ENCODE measurements at regions not wholly inside any gene's neighbourhood (a gene's known extent, or its start where the extent isn't known, plus 50 kb on each side); places are given as distances from the start of the nearest gene placed in this dataset.
A peak's percentile ranks its signal among the peaks of the same experiment; 100 is the strongest.
"Not testable (repeated sequence)": the region's sequence is repeated elsewhere in the genome, so short reads cannot be mapped to it uniquely, and the experiment has no call there.

GRCh38 chr7:131931370-131931769, 374.9 kb upstream of the PODXL start:
- peaks cover 4% of the 10 kb centered on the region for H3K27me3 Mint-ChIP-seq
- no peaks in the 10 kb centered on the region for H3K4me1 Mint-ChIP-seq (ENCODE audit: low read depth)
- no peaks in the 10 kb centered on the region for H3K9me3 Mint-ChIP-seq
- intact Hi-C loops (cut with micrococcal nuclease) = no loop called here
- no peak overlapping the region for H3K27ac Mint-ChIP-seq
- ChIA-PET POLR2A (no interaction called here), CTCF (no interaction called here)
- H3K4me3 Mint-ChIP-seq = no peak overlapping the region
- H3K36me3 Mint-ChIP-seq (ENCODE audit: low read depth) = no peaks in the 10 kb centered on the region
- no peak for DNase-seq
- TF ChIP-seq, protein P1, sequence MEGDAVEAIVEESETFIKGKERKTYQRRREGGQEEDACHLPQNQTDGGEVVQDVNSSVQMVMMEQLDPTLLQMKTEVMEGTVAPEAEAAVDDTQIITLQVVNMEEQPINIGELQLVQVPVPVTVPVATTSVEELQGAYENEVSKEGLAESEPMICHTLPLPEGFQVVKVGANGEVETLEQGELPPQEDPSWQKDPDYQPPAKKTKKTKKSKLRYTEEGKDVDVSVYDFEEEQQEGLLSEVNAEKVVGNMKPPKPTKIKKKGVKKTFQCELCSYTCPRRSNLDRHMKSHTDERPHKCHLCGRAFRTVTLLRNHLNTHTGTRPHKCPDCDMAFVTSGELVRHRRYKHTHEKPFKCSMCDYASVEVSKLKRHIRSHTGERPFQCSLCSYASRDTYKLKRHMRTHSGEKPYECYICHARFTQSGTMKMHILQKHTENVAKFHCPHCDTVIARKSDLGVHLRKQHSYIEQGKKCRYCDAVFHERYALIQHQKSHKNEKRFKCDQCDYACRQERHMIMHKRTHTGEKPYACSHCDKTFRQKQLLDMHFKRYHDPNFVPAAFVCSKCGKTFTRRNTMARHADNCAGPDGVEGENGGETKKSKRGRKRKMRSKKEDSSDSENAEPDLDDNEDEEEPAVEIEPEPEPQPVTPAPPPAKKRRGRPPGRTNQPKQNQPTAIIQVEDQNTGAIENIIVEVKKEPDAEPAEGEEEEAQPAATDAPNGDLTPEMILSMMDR (IDR thresholded peaks at IDR 0.05) = no peak
- no peak for ATAC-seq

DNA sequence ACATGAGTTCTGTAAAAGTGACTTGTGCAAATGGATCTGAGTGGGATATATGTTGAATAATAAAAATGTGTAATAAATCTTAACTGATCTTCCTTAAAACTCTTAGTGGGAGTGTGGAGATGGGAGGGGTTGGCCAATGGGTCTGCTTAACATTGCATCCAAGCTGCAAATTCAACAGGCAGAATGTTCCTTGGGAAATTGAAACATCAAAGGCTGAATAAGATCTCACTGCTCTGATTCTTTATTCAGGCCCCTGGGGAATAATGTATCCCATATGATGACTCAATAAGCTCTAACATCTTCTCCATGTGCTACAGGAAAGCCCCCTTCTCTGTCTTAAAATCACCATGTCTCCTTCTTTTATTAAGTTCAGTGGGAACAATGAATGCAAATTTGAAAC, 373.2 kb upstream of the PODXL start:
- Mint-ChIP-seq H3K27me3 (peaks cover 7% of the 10 kb centered on the region), H3K4me1 (ENCODE audit: low read depth) (peaks cover 4% of the 10 kb centered on the region), H3K27ac (no peak overlapping the region), H3K9me3 (no peaks in the 10 kb centered on the region), H3K4me3 (no peak overlapping the region), H3K36me3 (ENCODE audit: low read depth) (no peaks in the 10 kb centered on the region)
- POLR2A ChIA-PET = no interaction called here
- intact Hi-C loops (cut with micrococcal nuclease) = no loop called here
- CTCF ChIA-PET = no interaction called here
- TF ChIP-seq, protein P1 (IDR thresholded peaks at IDR 0.05) = no peak
- DNase-seq = no peak
- ATAC-seq = no peak

DNA sequence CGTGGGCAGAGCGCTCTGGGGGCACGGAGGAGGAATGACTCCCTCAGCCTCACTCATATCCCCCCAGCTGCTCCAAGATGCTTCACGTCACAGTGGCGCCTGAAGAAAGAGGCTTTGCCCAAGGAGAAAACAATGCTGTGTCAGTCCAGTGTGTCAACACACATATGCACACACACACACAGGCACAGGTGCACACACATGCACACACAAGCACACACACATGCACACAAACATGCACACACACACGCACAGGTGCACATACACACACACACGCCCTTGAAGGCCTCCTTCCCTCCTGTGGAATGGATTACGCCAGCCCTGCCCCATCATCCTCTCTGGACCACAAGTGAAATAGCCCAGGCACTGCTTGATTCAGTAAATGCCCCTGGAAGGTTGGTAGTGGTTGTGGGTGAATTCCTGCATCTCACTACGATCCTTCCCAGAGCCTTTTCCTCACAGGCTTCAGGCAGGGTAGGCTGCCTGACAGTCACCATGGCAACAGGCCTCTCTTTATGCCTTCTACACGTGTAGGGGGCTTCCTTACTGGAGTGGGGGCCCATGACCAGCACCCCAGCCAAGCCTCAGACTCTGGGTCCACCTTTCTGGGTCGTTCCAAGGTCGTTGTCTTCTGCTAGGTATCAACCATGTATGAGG, 371.5 kb upstream of the PODXL start:
- H3K27ac Mint-ChIP-seq = no peak overlapping the region
- ChIA-PET POLR2A (no interaction called here), CTCF (no interaction called here)
- DNase-seq = no peak
- H3K36me3 Mint-ChIP-seq (ENCODE audit: low read depth) = no peaks in the 10 kb centered on the region
- no peaks in the 10 kb centered on the region for H3K9me3 Mint-ChIP-seq
- peaks cover 8% of the 10 kb centered on the region for H3K27me3 Mint-ChIP-seq
- no peak overlapping the region for H3K4me3 Mint-ChIP-seq
- peaks cover 4% of the 10 kb centered on the region for H3K4me1 Mint-ChIP-seq (ENCODE audit: low read depth)
- intact Hi-C loops (cut with micrococcal nuclease) = no loop called here
- ATAC-seq = no peak
- TF ChIP-seq, protein P1 (IDR thresholded peaks at IDR 0.05) = no peak

GRCh38 chr7:131925636-131926035, 369.2 kb upstream of the PODXL start:
- no peak overlapping the region for H3K27ac Mint-ChIP-seq
- no peaks in the 10 kb centered on the region for H3K9me3 Mint-ChIP-seq
- H3K36me3 Mint-ChIP-seq (ENCODE audit: low read depth) = no peaks in the 10 kb centered on the region
- ATAC-seq (no peak), DNase-seq (no peak)
- peaks cover 8% of the 10 kb centered on the region for H3K27me3 Mint-ChIP-seq
- H3K4me1 Mint-ChIP-seq (ENCODE audit: low read depth) = peaks cover 4% of the 10 kb centered on the region
- no peak overlapping the region for H3K4me3 Mint-ChIP-seq
- TF ChIP-seq, protein P1 (IDR thresholded peaks at IDR 0.05) = no peak
- ChIA-PET POLR2A (no interaction called here), CTCF (no interaction called here)
- intact Hi-C loops (cut with micrococcal nuclease) = no loop called here

GRCh38 chr7:131924857-131925256, 368.4 kb upstream of the PODXL start:
- intact Hi-C loops (cut with micrococcal nuclease) = no loop called here
- CTCF ChIA-PET = interaction anchor here (1.6 kb wide), 1 partner anchor 20 kb away, joined by 3 read pairs; no protein-coding TSS in a partner anchor
- peaks cover 8% of the 10 kb centered on the region for H3K27me3 Mint-ChIP-seq
- no peaks in the 10 kb centered on the region for H3K36me3 Mint-ChIP-seq (ENCODE audit: low read depth)
- H3K4me1 Mint-ChIP-seq (ENCODE audit: low read depth) = peaks cover 4% of the 10 kb centered on the region
- TF ChIP-seq, protein P1 (IDR thresholded peaks at IDR 0.05) = no peak
- no peaks in the 10 kb centered on the region for H3K9me3 Mint-ChIP-seq
- DNase-seq (no peak), ATAC-seq (no peak)
- no peak overlapping the region for H3K27ac Mint-ChIP-seq
- peak overlapping the region; percentile 13 for H3K4me3 Mint-ChIP-seq
- POLR2A ChIA-PET = no interaction called here

DNA sequence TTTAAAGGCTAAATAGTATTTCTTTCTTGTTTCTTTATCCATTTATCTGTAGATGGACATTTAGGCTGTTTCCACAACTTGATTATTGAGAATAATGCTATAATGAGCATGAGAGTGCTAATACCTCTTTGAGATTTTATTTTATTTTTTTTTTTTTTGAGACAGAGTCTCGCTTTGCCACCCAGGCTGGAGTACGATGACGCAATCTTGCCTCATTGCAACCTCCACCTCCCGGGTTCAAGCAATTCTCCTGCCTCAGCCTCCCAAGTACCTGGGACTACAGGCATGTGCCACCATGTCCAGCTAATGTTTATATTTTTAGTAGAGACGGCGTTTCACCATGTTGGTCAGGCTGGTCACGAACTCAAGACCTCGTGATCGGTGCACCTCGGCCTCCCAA, 366.5 kb upstream of the PODXL start:
- H3K36me3 Mint-ChIP-seq (ENCODE audit: low read depth); H3K9me3 Mint-ChIP-seq; CTCF ChIA-PET; POLR2A ChIA-PET; intact Hi-C loops (cut with micrococcal nuclease); ATAC-seq; H3K4me3 Mint-ChIP-seq; H3K4me1 Mint-ChIP-seq (ENCODE audit: low read depth); H3K27me3 Mint-ChIP-seq; H3K27ac Mint-ChIP-seq; DNase-seq: not testable (repeated sequence)

Measured in activated CD8-positive, alpha-beta T cell treated with anti-CD3 and anti-CD28 coated beads for 36 hours (primary cell).